ENCODE measurements at regions not wholly inside any gene's neighbourhood (a gene's known extent, or its start where the extent isn't known, plus 50 kb on each side); places are given as distances from the start of the nearest gene placed in this dataset.

DNA sequence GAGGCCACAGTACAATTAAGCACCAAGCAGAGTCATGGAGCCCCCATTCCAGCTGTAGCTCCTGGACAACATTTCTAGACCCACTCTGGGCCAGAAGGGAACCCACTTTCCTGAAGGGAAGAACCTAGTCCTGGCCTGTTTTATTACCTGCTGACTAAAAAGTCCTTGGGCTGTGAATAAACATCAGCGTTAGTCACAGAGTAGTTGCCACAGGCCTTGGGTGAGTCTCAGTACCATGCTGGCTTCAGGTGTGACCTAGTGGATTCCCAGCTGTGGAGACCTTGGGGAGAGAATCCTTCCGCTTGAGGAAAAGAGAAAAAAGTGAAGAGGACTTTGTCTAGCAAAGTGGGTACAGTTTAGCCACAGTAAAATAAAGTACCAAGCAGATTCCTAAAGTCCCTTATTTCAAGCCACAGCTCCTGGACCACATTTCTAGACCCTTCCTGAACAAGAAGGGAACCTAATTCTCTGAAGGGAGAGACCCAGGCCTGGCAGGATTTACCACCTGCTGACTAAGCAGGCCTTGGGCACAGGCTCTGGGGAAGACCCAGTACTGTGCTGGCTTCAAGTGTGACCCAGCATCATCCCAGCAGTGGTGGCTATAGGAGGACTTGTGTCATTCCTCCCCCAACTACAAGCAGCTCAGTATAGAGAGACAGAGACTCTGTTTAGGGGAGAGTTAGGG lies 118.3 kb upstream of the KCNH8 start:
- DNase-seq (ENCODE audit: low spot score) = no peak
- ChIA-PET CTCF (no interaction called here), POLR2A (ENCODE audit: low non-redundant PET) (no interaction called here)
- TF ChIP-seq CTCF (conservative IDR thresholded peaks at IDR 0.05; ENCODE audit: low read depth) = no peak
- no peak overlapping the region for H3K27ac ChIP-seq

- H3K27ac ChIP-seq = no peak overlapping the region
- DNase-seq (ENCODE audit: low spot score) = no peak
- ChIA-PET POLR2A (ENCODE audit: low non-redundant PET) (no interaction called here), CTCF (no interaction called here)
- no peak for TF ChIP-seq CTCF (conservative IDR thresholded peaks at IDR 0.05; ENCODE audit: low read depth)
These were observed 122.9 kb upstream of the KCNH8 start for GRCh38 chr3:19025441-19025840.

GRCh38 chr3:19022546-19022945 lies 125.8 kb upstream of the KCNH8 start:
- DNase-seq (ENCODE audit: low spot score) = no peak
- no peak for TF ChIP-seq CTCF (conservative IDR thresholded peaks at IDR 0.05; ENCODE audit: low read depth)
- CTCF ChIA-PET = no interaction called here
- no peak overlapping the region for H3K27ac ChIP-seq
- POLR2A ChIA-PET (ENCODE audit: low non-redundant PET) = no interaction called here

DNA sequence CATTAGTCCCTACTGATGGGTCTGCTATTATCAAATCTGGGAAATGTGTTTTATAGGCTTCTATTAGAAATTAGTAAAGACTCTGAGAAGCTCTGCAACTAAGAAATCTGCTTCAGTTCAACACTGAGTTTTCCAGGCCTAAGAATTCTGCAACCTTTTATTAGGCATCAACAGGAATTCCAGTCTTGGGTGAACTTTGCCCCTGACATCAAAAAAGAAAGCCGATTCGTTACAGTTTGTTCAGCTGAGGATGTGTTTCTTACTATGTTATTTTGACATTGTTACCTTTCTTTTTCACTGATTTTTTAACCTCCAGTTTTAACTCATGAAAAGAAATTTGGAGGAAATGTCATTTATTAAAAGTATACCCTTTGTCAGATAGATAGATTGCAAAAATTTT lies 131.5 kb upstream of the KCNH8 start:
- no peak for DNase-seq (ENCODE audit: low spot score)
- no peak for TF ChIP-seq CTCF (conservative IDR thresholded peaks at IDR 0.05; ENCODE audit: low read depth)
- CTCF ChIA-PET = no interaction called here
- POLR2A ChIA-PET (ENCODE audit: low non-redundant PET) = no interaction called here
- no peak overlapping the region for H3K27ac ChIP-seq

DNA sequence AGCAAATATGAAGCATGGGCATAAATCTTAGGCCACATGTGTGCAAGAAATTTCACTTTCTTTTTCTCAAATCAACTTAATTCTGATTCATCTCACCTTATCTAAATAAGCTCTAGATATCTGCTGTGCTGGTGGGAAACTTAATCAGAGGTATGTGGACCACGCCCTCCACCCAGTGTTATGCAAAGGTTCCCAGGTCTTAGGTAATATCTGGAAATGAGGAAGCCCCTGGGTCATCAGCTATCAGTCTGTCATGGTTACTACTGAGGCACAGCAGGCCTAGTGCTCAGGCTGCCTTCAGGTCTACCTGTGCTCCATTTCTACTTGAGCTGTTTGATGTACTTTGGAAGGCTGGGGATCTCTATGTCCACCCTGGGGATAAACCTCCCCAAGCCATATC lies 134.4 kb upstream of the KCNH8 start:
- POLR2A ChIA-PET (ENCODE audit: low non-redundant PET) = no interaction called here
- TF ChIP-seq CTCF (conservative IDR thresholded peaks at IDR 0.05; ENCODE audit: low read depth) = no peak
- H3K27ac ChIP-seq = no peak overlapping the region
- no peak for DNase-seq (ENCODE audit: low spot score)
- CTCF ChIA-PET = no interaction called here

DNA sequence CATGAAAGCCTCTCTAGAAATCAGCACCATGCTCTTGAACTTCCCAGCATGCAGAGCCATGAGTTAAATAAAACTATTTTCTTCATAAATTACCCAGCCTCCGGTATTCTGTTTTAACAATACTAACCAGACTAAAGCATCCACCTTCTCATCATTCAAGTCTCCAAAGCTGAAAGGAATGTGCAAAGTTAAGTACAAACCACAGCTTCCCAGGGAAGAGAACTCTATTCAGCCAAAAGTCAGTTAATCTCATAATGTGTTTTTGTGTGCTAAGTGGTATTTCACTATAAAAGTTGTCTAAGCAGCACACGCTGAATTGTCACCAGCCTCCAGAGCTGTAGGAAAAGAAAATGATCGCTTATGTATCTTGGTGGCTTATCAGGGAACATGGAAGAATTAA lies 135.5 kb upstream of the KCNH8 start:
- POLR2A ChIA-PET (ENCODE audit: low non-redundant PET) = no interaction called here

More for the DNA sequence above, 135.5 kb upstream of the KCNH8 start:
- CTCF ChIA-PET = no interaction called here
- TF ChIP-seq CTCF (conservative IDR thresholded peaks at IDR 0.05; ENCODE audit: low read depth) = no peak
- DNase-seq (ENCODE audit: low spot score) = no peak
- H3K27ac ChIP-seq = no peak overlapping the region

Measured in RWPE1 (cell line).